Fibroblast of lung (primary cell): ENCODE measurements at regions not wholly inside any gene's neighbourhood (a gene's known extent, or its start where the extent isn't known, plus 50 kb on each side); places are given as distances from the start of the nearest gene placed in this dataset.

Source experiments
- CTCF ChIP-seq, 2 donors: IDR thresholded peaks in 1 of 2; conservative IDR thresholded peaks in 1 of 2; 1 replicate in 1 of 2; 2 replicates in 1 of 2; pipeline ENCODE4 v1.5.1; 2011 to 2012; ENCODE audit warnings: low read length in 2 of 2, control low read depth in 1 of 2, inconsistent platforms in 1 of 2, low read depth in 1 of 2, mild to moderate bottlenecking in 1 of 2
- EZH2 ChIP-seq: IDR thresholded peaks from 2 replicates; pipeline ENCODE4 v1.5.1; 2012; ENCODE audit warnings: low read length, control low read depth, mild to moderate bottlenecking; ENCODE audit errors: missing control alignments

- no peak for TF ChIP-seq CTCF (conservative IDR thresholded peaks at IDR 0.05 in 1 of 2, IDR thresholded peaks at IDR 0.05 in 1 of 2; ENCODE audit: low read depth in 1 of 2, low read length in 2 of 2)
- TF ChIP-seq EZH2: no peak
Measured at GRCh38 chr3:168453623-168454022, 357.9 kb upstream of the GOLIM4 start.
